Eye (tissue), 1 donor: ENCODE measurements at regions not wholly inside any gene's neighbourhood (a gene's known extent, or its start where the extent isn't known, plus 50 kb on each side); places are given as distances from the start of the nearest gene placed in this dataset.
A peak's percentile ranks its signal among the peaks of the same experiment; 100 is the strongest.
"Not testable (repeated sequence)": the region's sequence is repeated elsewhere in the genome, so short reads cannot be mapped to it uniquely, and the experiment has no call there.

ENCODE experiments used
- DNase-seq: peaks from one replicate; pipeline ENCODE4 v3.0.0-alpha.2; 2015

- DNase-seq, result peak; percentile 38
Measured at GRCh38 chr10:34058845-34059614, 724.6 kb upstream of the NRP1 start.

- not testable (repeated sequence) for DNase-seq
Measured at GRCh38 chr10:34055410-34055985, 721.0 kb upstream of the NRP1 start.

- no peak for DNase-seq
Measured at GRCh38 chr10:34049887-34050286, 715.4 kb upstream of the NRP1 start.

- DNase-seq, result no peak
Measured at GRCh38 chr10:34049469-34049868, 715.0 kb upstream of the NRP1 start.

- peak; percentile 19 for DNase-seq
Measured at GRCh38 chr10:34047389-34047788, 712.9 kb upstream of the NRP1 start.

- DNase-seq, result peak; percentile 77
Measured at GRCh38 chr10:34046506-34047034, 712.1 kb upstream of the NRP1 start.

GRCh38 chr10:34045571-34046190 lies 711.2 kb upstream of the NRP1 start:
- DNase-seq, result no peak

- DNase-seq, result no peak
Measured at GRCh38 chr10:34041871-34042270, 707.4 kb upstream of the NRP1 start.

GRCh38 chr10:34037499-34037898 lies 703.0 kb upstream of the NRP1 start:
- no peak for DNase-seq

- DNase-seq, result not testable (repeated sequence)
Measured at GRCh38 chr10:34035241-34035790, 700.8 kb upstream of the NRP1 start.

- no peak for DNase-seq
Measured at GRCh38 chr10:34033078-34033477, 698.6 kb upstream of the NRP1 start.

GRCh38 chr10:34032564-34032963 lies 698.1 kb upstream of the NRP1 start:
- no peak for DNase-seq

GRCh38 chr10:34031400-34031799 lies 696.9 kb upstream of the NRP1 start:
- no peak for DNase-seq

GRCh38 chr10:34029455-34029854 lies 695.0 kb upstream of the NRP1 start:
- DNase-seq, result no peak

- DNase-seq, result no peak
Measured at GRCh38 chr10:34028936-34029335, 694.5 kb upstream of the NRP1 start.

GRCh38 chr10:34024693-34025425 lies 690.4 kb upstream of the NRP1 start:
- peak; percentile 22 for DNase-seq

GRCh38 chr10:34024282-34024681 lies 689.8 kb upstream of the NRP1 start:
- DNase-seq, result peak; percentile 23

- no peak for DNase-seq
Measured at GRCh38 chr10:34022195-34022594, 687.7 kb upstream of the NRP1 start.

- DNase-seq, result no peak
Measured at GRCh38 chr10:34018784-34019183, 684.3 kb upstream of the NRP1 start.

- no peak for DNase-seq
Measured at GRCh38 chr10:34018129-34018528, 683.7 kb upstream of the NRP1 start.

GRCh38 chr10:34017281-34017680 lies 682.8 kb upstream of the NRP1 start:
- DNase-seq, result no peak

- no peak for DNase-seq
Measured at GRCh38 chr10:34016576-34016975, 682.1 kb upstream of the NRP1 start.

GRCh38 chr10:34015700-34016099 lies 681.2 kb upstream of the NRP1 start:
- no peak for DNase-seq
